ENCODE measurements at regions not wholly inside any gene's neighbourhood (a gene's known extent, or its start where the extent isn't known, plus 50 kb on each side); places are given as distances from the start of the nearest gene placed in this dataset.

DNA sequence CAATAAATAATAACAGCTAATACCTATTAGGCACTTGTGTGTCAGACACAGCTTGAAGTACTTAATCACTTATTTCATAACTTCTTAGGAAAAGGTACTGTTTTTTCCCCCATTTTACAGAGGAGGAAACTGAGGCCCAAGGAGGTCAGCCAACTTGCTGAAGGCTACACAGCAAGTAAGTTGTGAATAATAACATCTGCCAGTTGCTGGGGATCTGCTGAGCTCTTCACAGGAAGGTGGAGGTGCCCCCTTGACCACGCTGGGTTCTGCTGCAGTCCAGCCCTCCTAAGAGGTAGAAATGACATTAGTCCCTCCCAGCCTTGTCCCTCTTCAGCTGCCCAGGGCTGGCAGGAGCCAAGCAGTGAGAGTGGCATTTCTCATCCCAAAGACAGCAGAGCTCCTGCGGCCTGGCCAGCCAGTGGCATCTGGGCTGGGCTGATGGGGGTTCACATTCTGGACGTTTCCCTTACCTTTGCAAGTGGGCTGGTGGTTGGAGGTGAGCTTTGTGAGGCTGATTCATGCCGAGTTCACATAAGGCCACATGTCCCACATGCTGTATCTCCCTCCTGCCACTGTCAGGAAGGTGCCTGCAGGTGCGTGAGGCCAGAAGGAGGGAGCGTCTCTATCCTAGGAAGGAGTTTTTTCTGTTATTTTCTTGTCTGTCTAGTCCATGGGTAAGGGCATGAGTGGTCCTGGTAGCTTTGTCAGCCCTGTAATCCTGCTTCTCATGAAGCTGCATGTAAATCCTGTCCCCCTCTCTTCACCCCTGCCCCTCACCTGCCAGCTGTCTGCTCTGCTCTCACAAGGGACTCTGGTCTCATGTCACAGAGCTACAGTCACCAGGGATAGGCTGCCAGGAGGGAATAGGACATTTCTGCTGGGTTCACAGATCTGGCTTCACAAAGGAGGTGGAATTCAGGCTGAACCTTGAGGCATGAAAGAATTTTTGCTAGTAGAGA lies 171.7 kb downstream of the MACROH2A1 start:
- FAIRE-seq = no peak
- no peak for TF ChIP-seq CTCF (IDR thresholded peaks at IDR 0.05)
- Histone ChIP-seq H3K4me3 (no peak overlapping the region), H3K4me1 (no peaks in the 10 kb centered on the region), H3K36me3 (no peaks in the 10 kb centered on the region), H3K27me3 (no peaks in the 10 kb centered on the region), H3K27ac (no peak overlapping the region), H3K9me3 (no peaks in the 10 kb centered on the region)
- peak in 1 of 6 donors; percentile 20 for DNase-seq
- no peak for ATAC-seq
- 61 to 65% methylated on average over 6 of the region's 6 CpGs for WGBS, 2 donors
- intact Hi-C loops (cut with DNase I) = no loop called here

DNA sequence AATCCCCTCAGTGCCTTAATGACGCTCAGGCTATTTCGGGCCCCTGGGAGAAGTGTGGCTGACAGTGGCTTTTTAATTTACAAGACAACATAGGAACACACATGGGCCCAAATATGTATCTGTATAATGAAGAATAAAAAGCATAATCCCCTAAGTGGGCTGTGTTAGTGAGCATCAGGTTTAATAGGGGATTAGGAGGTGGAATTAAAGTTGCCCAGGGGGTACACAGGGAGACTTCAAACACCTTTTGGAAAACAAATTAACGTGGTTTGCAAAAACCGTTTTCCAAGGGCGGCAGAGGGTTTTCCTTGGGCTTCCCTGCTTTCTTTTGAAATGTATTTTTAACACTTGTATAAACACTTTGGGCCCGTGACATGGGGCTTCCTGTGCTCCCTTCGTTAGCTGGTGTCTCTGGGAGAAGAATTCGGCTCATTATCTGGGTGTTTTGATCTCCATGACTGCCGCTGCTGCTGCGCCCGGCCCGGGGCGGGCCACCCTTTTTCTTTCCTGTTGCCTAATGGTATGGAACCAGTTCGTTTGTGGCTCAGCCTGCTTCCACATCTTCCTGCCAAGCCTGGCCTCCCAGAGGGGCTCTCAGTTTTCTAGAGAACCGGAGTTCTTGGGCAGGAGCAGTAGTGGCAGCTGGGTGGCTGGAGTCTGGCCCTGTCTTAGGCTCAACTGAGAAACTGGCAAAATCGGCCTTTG lies 173.0 kb downstream of the MACROH2A1 start:
- no peak overlapping the region for H3K4me3 ChIP-seq
- no peaks in the 10 kb centered on the region for H3K4me1 ChIP-seq
- intact Hi-C loops (cut with DNase I) = no loop called here
- H3K9me3 ChIP-seq = no peaks in the 10 kb centered on the region
- ATAC-seq (no peak), DNase-seq (peak in 1 of 6 donors; percentile 22), FAIRE-seq (no peak)
- H3K27ac ChIP-seq = no peak overlapping the region
- H3K36me3 ChIP-seq = no peaks in the 10 kb centered on the region
- TF ChIP-seq CTCF (IDR thresholded peaks at IDR 0.05) = no peak
- no peaks in the 10 kb centered on the region for H3K27me3 ChIP-seq
- 58 to 60% methylated on average over 16 of the region's 16 CpGs for WGBS, 2 donors

- H3K36me3 ChIP-seq = no peaks in the 10 kb centered on the region
- ATAC-seq (no peak), DNase-seq (peak in 1 of 6 donors; percentile 11), FAIRE-seq (no peak)
- H3K9me3 ChIP-seq = no peaks in the 10 kb centered on the region
- H3K27me3 ChIP-seq = no peaks in the 10 kb centered on the region
- no peak for TF ChIP-seq CTCF (IDR thresholded peaks at IDR 0.05)
- H3K27ac ChIP-seq = no peak overlapping the region
- 60 to 62% methylated on average over 5 of the region's 5 CpGs for WGBS, 2 donors
- intact Hi-C loops (cut with DNase I) = no loop called here
- H3K4me3 ChIP-seq = no peak overlapping the region
- no peaks in the 10 kb centered on the region for H3K4me1 ChIP-seq
Observed at GRCh38 chr5:135223891-135224625, 175.0 kb downstream of the MACROH2A1 start.

DNA sequence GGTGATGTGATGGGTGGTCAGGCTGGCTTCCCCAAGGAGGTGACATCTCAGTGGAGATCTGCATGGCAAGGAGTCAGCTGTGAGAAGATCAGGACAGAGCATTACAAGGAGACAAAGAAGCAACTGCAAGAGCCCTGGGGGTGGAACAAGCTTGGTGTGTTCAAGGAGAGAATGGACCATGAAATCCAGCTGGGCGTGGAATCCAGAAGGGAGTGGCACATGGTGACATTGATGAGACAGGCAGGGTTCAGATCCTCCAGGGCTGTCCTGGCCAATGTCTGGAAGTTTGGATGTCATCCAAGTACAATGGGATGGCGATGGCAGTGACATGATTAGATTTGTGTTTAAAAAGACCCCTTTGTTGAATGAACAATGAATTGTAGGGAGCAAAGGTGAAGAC lies 175.6 kb downstream of the MACROH2A1 start:
- ATAC-seq (no peak), FAIRE-seq (no peak), DNase-seq (peak in 1 of 6 donors; percentile 10)
- no peak overlapping the region for H3K4me3 ChIP-seq
- H3K9me3 ChIP-seq = no peaks in the 10 kb centered on the region
- no peaks in the 10 kb centered on the region for H3K27me3 ChIP-seq
- H3K27ac ChIP-seq = no peak overlapping the region
- no peak for TF ChIP-seq CTCF (IDR thresholded peaks at IDR 0.05)
- intact Hi-C loops (cut with DNase I) = no loop called here
- H3K36me3 ChIP-seq = no peaks in the 10 kb centered on the region
- H3K4me1 ChIP-seq = no peaks in the 10 kb centered on the region
- WGBS, 2 donors = 71 to 79% methylated on average over 2 of the region's 2 CpGs

Measured in pancreas (tissue), 10 donors.